ENCODE measurements at regions not wholly inside any gene's neighbourhood (a gene's known extent, or its start where the extent isn't known, plus 50 kb on each side); places are given as distances from the start of the nearest gene placed in this dataset.

GRCh38 chr1:168806952-168807351 is 77.9 kb upstream of the DPT start:
- TF ChIP-seq POLR2AphosphoS5 (IDR thresholded peaks at IDR 0.05; ENCODE audit: low read depth, low read length), result no peak
- TF ChIP-seq TAF1 (IDR thresholded peaks at IDR 0.05; ENCODE audit: low read depth, low read length), result no peak
- no peak for TF ChIP-seq POLR2A (IDR thresholded peaks at IDR 0.05; ENCODE audit: low read depth, low read length)
- no peak for TF ChIP-seq PAX5 (IDR thresholded peaks at IDR 0.05; ENCODE audit: insufficient read depth, low read length, severe bottlenecking)
- TF ChIP-seq SPI1 (IDR thresholded peaks at IDR 0.05; ENCODE audit: low read depth, low read length), result no peak
